ENCODE measurements at regions not wholly inside any gene's neighbourhood (a gene's known extent, or its start where the extent isn't known, plus 50 kb on each side); places are given as distances from the start of the nearest gene placed in this dataset.
A peak's percentile ranks its signal among the peaks of the same experiment; 100 is the strongest.

DNA sequence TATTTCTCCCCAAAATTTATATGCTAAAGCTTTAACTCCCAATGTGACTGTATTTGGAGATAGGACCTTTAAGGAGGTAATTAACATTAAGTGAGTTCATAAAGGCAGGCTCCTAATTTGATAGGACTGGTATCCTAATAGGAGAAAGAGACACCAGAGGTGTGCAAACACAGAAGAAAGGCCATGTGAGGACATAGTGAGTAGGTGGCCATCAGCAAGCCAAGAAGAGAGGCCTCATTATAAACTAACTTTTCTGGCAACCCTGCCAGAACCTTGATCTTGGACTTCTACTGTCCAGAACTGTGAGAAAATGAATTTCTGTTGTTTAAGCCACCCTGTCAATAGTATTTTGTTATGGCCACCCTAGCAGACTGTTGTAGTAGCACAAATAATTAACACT, 177.9 kb upstream of the FUT9 start:
- TF ChIP-seq POLR2A (IDR thresholded peaks at IDR 0.05), result no peak
- TF ChIP-seq, protein P1, sequence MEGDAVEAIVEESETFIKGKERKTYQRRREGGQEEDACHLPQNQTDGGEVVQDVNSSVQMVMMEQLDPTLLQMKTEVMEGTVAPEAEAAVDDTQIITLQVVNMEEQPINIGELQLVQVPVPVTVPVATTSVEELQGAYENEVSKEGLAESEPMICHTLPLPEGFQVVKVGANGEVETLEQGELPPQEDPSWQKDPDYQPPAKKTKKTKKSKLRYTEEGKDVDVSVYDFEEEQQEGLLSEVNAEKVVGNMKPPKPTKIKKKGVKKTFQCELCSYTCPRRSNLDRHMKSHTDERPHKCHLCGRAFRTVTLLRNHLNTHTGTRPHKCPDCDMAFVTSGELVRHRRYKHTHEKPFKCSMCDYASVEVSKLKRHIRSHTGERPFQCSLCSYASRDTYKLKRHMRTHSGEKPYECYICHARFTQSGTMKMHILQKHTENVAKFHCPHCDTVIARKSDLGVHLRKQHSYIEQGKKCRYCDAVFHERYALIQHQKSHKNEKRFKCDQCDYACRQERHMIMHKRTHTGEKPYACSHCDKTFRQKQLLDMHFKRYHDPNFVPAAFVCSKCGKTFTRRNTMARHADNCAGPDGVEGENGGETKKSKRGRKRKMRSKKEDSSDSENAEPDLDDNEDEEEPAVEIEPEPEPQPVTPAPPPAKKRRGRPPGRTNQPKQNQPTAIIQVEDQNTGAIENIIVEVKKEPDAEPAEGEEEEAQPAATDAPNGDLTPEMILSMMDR (IDR thresholded peaks at IDR 0.05), result no peak
- intact Hi-C loops (cut with DNase I), result no loop called here
- H3K27me3 ChIP-seq, result no peaks in the 10 kb centered on the region
- H3K4me3 ChIP-seq, result no peak overlapping the region
- DNase-seq (no peak), ATAC-seq (no peak)
- H3K36me3 ChIP-seq, result no peaks in the 10 kb centered on the region
- H3K9me3 ChIP-seq, result no peaks in the 10 kb centered on the region
- H3K27ac ChIP-seq, result no peak overlapping the region
- H3K4me1 ChIP-seq, result no peaks in the 10 kb centered on the region

DNA sequence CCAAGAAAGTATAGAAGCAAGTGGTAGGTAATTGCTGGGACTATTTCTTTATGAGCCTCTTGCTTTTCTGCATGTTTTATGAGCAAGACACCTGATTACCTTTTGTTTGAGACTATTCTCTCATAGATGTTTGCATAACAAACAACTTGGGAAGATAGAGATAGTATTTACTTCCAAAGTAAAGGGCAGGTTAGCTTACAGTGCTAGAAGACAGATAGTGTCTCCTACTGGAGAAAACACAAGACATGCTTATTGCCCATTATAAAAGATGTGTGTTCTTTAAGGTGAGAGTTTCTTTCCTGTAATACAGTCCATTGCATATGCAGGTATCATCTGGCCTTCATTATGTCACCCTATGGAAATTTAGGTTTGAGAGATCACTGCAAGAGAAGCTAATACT, 174.2 kb upstream of the FUT9 start:
- Histone ChIP-seq H3K36me3 (no peaks in the 10 kb centered on the region), H3K27ac (no peak overlapping the region), H3K9me3 (no peaks in the 10 kb centered on the region), H3K4me3 (no peak overlapping the region), H3K27me3 (no peaks in the 10 kb centered on the region), H3K4me1 (no peaks in the 10 kb centered on the region)
- TF ChIP-seq, protein P1 (IDR thresholded peaks at IDR 0.05), result no peak
- TF ChIP-seq POLR2A (IDR thresholded peaks at IDR 0.05), result no peak
- DNase-seq (no peak), ATAC-seq (no peak)
- intact Hi-C loops (cut with DNase I), result no loop called here

DNA sequence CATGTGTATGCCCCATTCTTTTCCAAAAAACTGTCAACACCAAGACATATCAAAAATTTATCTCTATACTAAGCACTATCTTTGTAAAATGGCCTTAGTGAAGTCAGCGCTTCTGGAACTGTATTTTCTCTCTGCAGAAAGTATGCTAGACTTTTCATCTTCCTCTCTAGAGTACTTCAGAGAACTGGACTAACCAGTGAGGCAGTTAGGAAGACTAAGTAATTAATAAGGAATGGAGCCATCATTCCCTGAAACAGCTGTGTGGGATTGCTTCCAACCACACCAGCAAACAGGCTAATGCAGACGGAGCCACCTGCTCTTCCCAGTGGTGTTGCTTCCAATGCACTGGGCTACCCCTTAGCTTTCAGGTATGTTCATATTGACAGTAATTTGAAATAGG, 169.1 kb upstream of the FUT9 start:
- DNase-seq (peak in 1 of 5 donors; percentile 30), ATAC-seq (peak in 2 of 4 donors; percentile 74 to 80)
- Histone ChIP-seq H3K36me3 (no peaks in the 10 kb centered on the region), H3K27ac (no peak overlapping the region), H3K27me3 (no peaks in the 10 kb centered on the region), H3K4me3 (no peak overlapping the region), H3K4me1 (no peaks in the 10 kb centered on the region), H3K9me3 (no peaks in the 10 kb centered on the region)
- WGBS, 4 donors, result 47 to 61% (median 53%) methylated on average over 2 of the region's 2 CpGs
- TF ChIP-seq POLR2A (IDR thresholded peaks at IDR 0.05), result no peak
- TF ChIP-seq, protein P1 (IDR thresholded peaks at IDR 0.05), result no peak
- intact Hi-C loops (cut with DNase I), result no loop called here

DNA sequence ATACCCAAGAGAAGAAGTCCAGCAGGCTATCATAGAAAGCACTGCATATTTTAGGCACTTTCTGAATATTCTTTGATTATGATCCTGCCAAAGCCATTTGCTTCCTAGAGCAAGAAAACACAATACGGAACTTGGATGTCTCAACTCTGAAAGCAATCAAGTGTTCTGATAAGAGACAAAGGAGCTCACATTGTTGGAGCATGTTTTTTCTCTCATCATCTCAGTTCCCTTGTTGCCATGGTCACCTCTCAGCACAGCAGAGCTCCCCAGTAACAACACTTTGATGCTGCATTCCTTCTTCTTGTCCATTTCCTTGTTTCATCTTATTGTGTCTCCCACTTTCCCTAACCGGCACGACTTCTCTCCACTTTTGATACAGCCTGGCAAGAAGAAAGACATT, 168.7 kb upstream of the FUT9 start:
- DNase-seq (no peak), ATAC-seq (peak in 2 of 4 donors; percentile 34 to 45)
- TF ChIP-seq, protein P1 (IDR thresholded peaks at IDR 0.05), result no peak
- TF ChIP-seq POLR2A (IDR thresholded peaks at IDR 0.05), result no peak
- no peak overlapping the region for H3K27ac ChIP-seq
- H3K27me3 ChIP-seq, result no peaks in the 10 kb centered on the region
- no peaks in the 10 kb centered on the region for H3K9me3 ChIP-seq
- intact Hi-C loops (cut with DNase I), result no loop called here
- H3K4me1 ChIP-seq, result no peaks in the 10 kb centered on the region
- H3K36me3 ChIP-seq, result no peaks in the 10 kb centered on the region
- WGBS, 4 donors, result 31 to 40% (median 33%) methylated on average over 3 of the region's 3 CpGs
- H3K4me3 ChIP-seq, result no peak overlapping the region

Data from heart left ventricle (tissue), 16 donors.